Skin epidermis (tissue), 12 donors: ENCODE measurements at regions not wholly inside any gene's neighbourhood (a gene's known extent, or its start where the extent isn't known, plus 50 kb on each side); places are given as distances from the start of the nearest gene placed in this dataset.
"Not testable (repeated sequence)": the region's sequence is repeated elsewhere in the genome, so short reads cannot be mapped to it uniquely, and the experiment has no call there.

Experiments
- H3K27ac ChIP-seq, 21 experiments: fragments of 200-600 bp; sonication (generic) in 11 of 21; one replicate each; pipeline ENCODE4 v1.5.0; 2020; ENCODE audit warnings: mild to moderate bottlenecking in 3 of 21, inconsistent platforms in 2 of 21, moderate library complexity in 2 of 21
- H3K4me3 ChIP-seq, 7 experiments: fragments of 200-600 bp; sonication (generic) in 2 of 7; one replicate each; pipeline ENCODE4 v1.5.0; 2020; ENCODE audit warnings: inconsistent platforms in 2 of 7, mild to moderate bottlenecking in 2 of 7, moderate library complexity in 1 of 7

GRCh38 chr6:90383196-90383822, 86.7 kb upstream of the BACH2 start:
- H3K4me3 ChIP-seq = no peak overlapping the region
- no peak overlapping the region for H3K27ac ChIP-seq

DNA sequence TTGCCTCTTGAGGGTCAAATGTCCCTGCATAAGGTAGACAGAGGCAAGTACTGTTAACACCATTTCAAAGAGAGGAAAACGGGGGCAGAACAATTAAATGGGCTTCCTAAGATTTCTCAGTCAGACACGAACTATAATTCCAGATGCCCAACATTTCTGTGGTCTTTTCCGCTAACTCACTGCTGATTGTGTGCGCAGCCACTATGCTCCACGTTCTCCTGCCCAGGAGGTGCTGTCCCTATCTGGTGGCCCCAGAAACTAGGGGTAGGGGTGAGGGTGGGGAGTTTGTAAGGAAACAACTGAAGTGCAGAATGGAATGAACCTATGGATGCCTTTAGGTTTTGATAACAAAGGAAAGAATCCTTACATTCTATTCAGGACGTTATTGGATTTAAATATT, 86.1 kb upstream of the BACH2 start:
- no peak overlapping the region for H3K4me3 ChIP-seq
- H3K27ac ChIP-seq = no peak overlapping the region

DNA sequence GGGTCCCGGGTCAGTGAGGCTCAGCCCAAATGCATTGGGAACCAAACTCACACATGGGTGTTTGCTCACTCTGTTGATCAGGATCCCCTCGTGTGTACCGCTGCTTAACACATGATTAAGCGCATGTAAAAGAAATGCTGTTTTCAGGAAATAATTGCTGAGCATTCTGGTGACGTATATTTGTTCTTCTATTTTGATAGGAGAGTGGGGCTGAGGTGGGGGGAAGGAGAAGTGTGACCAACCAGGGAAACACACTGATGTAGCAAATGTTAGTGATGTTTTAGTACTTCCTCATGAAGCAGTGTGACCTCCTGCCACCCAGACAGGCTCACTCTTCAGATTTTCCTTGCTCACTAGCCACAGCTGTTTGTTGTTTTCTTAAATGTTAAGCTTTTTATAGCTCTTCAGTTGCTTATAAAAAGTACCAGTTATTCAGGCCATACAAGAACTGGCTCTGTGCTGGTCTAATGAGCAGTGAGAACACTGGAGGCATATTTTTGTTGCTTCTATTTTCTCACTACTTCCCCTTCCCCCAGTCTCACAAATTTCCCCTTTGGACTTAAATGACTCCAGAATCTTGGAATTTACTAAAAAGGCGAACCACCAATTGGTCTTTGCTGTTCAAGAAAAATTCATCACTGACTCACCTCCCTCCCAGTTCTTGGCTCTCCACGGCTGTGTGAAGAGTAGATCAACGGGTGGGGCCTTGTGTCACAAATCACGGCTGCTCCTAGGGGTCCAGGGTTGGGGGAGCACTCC, 79.2 kb upstream of the BACH2 start:
- H3K4me3 ChIP-seq = no peak overlapping the region
- H3K27ac ChIP-seq = peak overlapping the region in 4 of 21 experiments; percentile 36 to 60 (median 50)

GRCh38 chr6:90374201-90374600, 77.6 kb upstream of the BACH2 start:
- H3K4me3 ChIP-seq = no peak overlapping the region

DNA sequence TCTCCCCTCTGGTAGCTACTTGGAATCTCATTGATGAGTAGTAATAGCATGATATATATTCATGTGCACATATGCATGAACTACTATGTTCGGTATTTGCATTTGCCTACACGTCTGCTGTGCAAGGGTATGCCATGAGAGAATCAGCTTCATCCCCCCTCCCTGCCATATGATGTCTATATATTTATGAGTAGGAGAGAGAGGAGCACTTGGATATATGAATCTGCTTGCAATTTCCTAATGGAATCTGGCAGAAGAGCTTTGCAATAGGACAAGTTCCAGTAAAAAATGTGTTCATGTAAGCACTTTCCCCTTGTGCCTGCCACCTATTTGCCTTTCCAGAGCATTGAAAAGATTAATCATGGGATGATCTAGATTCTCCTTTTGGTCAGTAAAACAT, 76.2 kb upstream of the BACH2 start:
- H3K4me3 ChIP-seq = no peak overlapping the region
- no peak overlapping the region for H3K27ac ChIP-seq

More at GRCh38 chr6:90374201-90374600, 77.6 kb upstream of the BACH2 start:
- no peak overlapping the region for H3K27ac ChIP-seq

GRCh38 chr6:90372450-90372849, 75.8 kb upstream of the BACH2 start:
- Histone ChIP-seq H3K27ac (no peak overlapping the region), H3K4me3 (no peak overlapping the region)

DNA sequence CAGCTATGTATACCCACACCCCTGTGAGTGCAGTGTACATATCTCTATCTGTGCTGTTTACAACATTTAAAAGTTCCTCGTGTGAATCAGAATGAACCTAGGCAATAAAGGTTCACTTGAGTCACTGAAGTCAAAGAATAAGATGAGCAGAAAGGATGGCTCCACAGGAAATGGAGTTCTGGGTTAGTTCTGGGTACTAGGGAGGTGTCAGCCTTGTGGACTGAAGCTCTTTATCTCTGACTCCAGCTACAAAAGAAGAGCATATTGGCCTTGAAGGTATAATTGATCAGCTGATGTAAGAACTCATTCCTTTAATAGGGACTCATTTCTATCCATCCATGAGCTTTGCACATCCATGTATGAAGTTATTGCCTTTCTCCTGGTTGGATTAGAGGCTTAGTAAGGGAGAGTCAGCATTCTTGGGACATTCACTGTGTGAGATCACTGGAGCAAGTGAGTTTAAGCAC, 73.9 kb upstream of the BACH2 start:
- no peak overlapping the region for H3K4me3 ChIP-seq
- H3K27ac ChIP-seq = no peak overlapping the region

DNA sequence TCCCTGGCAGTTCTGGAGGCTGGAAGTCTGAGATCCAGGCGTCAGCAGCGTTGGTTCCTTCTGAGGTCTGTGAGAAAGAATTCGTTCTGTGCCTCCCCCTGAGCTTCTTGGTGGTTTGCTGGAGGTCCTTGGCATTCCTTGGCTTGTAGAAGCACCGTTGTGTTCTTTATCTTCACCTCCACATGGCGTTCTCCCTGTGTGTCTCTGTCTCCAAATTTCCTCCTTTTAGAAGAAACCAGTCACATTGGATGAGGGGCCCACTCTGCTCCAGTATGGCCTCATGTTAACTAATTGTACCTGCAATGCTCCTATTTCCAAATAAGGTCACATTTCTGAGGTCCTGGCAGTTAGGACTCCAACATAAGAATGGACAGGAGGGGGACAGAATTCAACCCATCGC, 73.0 kb upstream of the BACH2 start:
- Histone ChIP-seq H3K27ac (peak overlapping the region in 7 of 21 experiments; percentile 0 to 61 (median 44)), H3K4me3 (no peak overlapping the region)

DNA sequence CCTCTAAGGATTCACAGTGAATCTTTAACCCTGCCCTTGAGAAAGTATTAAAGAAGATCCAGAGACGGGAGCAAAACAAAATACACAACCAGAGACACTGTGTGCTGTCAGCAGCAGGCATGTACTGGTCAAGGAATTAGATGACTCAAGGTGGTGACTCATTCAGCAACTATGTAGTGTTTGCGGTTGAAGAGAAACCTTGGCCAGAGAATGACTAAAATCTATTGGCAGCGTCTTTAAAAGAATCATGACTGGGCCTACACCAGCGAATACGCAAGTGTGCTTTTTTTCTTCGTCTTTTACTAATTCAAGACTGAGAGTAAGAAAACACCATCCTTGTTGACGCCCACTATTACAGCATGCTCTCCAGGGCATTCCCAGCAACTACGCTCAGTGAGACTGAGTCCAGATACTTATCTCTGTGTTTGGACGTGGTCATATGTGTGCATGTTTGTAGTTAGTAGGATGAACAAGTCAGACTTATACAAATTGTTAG, 72.4 kb upstream of the BACH2 start:
- no peak overlapping the region for H3K4me3 ChIP-seq
- peak overlapping the region in 5 of 21 experiments; percentile 20 to 61 (median 44) for H3K27ac ChIP-seq

DNA sequence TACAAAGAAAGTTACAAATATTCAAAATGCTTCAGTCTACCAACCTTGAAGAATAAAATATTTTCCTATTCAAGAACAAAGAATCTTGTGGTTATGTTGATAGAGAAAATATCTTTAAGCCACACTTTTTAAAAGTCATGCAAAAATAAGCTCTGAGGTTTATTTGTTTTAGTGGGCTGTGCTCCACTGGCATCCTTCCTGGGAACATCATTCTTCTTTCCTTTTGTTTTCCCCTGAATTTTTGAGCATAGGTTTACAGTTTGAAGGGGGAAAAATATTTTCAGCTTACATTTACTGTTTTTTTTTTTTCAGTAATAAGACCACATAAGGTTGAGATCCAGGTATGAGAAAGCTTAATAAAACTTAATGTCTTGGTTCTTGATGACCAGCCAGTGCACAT, 72.0 kb upstream of the BACH2 start:
- Histone ChIP-seq H3K4me3 (no peak overlapping the region), H3K27ac (peak overlapping the region in 1 of 21 experiments; percentile 20)

DNA sequence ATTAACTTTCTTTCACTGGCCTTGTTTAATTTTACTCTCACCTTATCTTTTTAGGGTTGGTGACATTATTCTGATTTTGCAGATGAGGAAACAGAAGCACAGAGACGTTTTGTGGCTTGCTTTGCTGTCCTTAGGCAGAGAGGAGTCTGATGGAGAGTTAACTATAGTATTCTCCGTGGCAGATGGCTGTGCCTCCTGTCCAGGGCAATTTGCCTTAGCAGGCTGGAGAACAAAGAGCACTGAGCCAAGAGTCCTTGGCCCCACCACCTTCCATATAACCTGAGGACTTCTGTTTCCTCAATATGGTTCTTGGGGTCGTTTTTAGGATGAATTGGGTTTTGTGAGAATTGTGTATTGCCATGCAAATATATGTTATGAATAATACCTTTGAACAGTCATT, 71.4 kb upstream of the BACH2 start:
- no peak overlapping the region for H3K27ac ChIP-seq
- no peak overlapping the region for H3K4me3 ChIP-seq

DNA sequence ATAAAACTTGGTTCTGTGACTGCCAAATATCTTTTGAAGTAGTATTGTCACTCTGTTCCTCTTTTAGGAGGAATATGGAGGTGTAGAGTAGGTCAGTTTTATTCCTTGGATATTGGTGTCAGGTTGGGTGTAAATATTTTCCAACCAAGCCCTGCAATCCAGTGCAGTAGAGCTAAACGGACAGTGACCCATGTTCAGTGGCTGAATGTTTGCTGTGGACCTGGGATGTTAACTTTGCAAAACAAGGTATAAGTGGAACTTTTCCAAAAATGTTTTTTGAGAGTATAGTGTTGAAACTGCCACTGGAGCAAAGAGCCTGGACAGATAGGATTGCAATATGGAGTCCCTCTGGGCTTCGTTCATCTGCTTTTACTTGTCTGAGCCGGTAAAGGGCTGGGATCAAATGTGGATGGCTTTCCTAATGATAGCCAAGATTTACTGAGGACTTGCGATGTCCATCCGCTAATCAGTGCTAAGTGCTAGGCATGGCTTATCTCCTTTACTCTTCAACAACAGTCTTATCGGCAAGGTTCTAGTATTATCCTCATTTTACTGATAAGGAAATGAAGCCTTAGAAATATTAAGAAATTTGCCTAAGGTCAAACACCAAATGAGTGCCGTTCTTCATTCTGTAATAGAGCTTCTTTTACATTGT, 69.0 kb upstream of the BACH2 start:
- Histone ChIP-seq H3K27ac (no peak overlapping the region), H3K4me3 (no peak overlapping the region)

- no peak overlapping the region for H3K4me3 ChIP-seq
- no peak overlapping the region for H3K27ac ChIP-seq
These were observed 68.4 kb upstream of the BACH2 start for GRCh38 chr6:90365002-90365401.

GRCh38 chr6:90364286-90364685, 67.6 kb upstream of the BACH2 start:
- no peak overlapping the region for H3K4me3 ChIP-seq
- no peak overlapping the region for H3K27ac ChIP-seq

GRCh38 chr6:90362318-90362717, 65.7 kb upstream of the BACH2 start:
- no peak overlapping the region for H3K4me3 ChIP-seq

GRCh38 chr6:90361174-90361573, 64.5 kb upstream of the BACH2 start:
- Histone ChIP-seq H3K27ac (no peak overlapping the region), H3K4me3 (no peak overlapping the region)

More at GRCh38 chr6:90362318-90362717, 65.7 kb upstream of the BACH2 start:
- H3K27ac ChIP-seq = no peak overlapping the region

DNA sequence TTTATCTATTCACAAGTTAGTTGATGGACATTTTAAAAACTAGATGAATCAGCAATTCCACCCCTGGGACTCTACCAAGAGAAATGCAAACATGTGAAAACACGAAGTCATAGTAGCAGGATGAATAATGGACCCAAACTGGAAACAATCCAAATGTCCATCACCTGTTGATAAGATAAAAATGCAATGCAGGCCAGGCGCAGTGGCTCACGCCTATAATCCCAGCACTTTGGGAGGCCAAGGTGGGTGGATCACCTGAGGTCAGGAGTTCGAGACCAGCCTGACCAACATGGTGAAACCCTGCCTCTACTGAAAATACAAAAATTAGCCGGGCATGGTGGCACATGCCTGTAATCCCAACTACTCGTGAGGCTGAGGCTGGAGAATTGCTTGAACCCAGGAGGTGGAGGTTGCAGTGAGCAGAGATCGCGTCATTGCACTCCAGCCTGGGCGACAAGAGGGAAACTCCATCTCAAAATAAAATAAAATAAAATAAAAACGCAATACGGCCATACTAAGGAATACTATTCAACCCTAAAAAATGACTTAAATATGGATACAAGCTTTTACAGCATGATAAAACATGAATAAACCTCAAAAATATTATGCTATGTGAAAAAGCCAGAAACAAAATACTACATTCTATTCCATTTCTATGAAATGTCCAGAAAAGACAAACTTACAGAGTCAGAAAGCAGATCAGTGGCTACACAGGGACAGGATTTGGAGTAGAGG, 61.6 kb upstream of the BACH2 start:
- not testable (repeated sequence) for H3K27ac ChIP-seq, H3K4me3 ChIP-seq

DNA sequence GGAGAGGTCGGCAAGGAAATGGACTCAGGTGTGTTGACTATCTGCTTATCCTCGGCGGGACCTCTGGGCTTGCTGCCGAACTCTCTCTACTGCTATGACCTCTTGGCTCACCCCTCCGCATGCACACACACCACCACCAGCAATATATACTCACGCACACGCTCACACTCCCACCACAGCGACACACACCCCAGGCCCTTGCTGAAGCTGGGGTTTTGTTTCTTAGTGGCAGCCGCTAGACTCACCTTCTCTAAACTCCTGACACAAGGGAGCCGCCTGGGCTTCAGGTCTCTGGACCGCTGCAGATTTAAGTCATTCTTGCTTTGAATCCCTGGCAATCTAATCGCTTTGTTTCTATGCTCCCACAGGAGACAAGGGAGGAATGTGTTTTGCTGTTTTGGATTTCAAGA, 59.4 kb upstream of the BACH2 start:
- Histone ChIP-seq H3K27ac (no peak overlapping the region), H3K4me3 (no peak overlapping the region)

DNA sequence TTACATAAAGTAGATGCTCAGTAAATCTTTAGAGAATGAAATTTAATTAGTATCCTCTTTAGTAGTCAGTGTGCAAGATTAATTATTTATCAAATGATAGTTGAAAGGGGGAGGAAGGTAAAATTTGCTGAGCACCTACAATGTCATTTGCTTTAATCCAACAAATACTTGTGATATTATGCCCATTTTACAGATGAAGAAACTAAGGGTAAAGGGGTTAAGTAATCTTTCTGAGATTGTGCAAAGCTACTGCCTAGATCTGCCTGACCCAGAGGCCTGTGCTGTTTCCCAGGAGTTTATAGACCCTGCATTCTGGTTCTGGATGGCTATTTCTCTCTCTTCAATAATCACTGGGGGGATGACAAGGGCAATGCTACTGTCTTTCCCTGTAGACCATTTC, 58.3 kb upstream of the BACH2 start:
- Histone ChIP-seq H3K27ac (no peak overlapping the region), H3K4me3 (no peak overlapping the region)

- Histone ChIP-seq H3K4me3 (no peak overlapping the region), H3K27ac (no peak overlapping the region)
These were observed 55.1 kb upstream of the BACH2 start for GRCh38 chr6:90351696-90352095.
